ENCODE measurements at regions not wholly inside any gene's neighbourhood (a gene's known extent, or its start where the extent isn't known, plus 50 kb on each side); places are given as distances from the start of the nearest gene placed in this dataset.
"Not testable (repeated sequence)": the region's sequence is repeated elsewhere in the genome, so short reads cannot be mapped to it uniquely, and the experiment has no call there.

DNA sequence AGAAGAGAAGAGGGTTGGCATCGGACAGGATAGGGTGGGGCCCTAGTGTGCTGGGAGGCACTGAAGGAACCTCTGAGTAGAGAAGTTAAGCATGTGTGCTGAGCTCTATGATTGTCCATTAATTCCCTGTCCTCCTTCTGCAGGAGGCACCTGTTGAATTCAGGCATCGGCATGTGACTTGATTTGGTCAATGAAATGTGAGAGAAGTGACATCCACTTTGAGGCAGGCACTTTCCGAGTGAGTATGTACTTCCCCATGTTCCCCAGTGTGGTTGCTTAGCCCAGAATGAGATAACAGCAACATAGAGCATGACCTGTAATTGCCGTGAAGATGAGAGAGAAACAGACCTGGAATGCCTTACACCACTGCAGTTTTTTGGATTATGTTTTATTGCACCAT lies 224.8 kb downstream of the RPLP1 start:
- Histone ChIP-seq H3K27ac (no peak overlapping the region), H3K36me3 (no peaks in the 10 kb centered on the region), H3K9me3 (peaks cover 0 to 6% (median 2%) of the 10 kb centered on the region in 4 donors), H3K27me3 (peaks cover 0 to 13% of the 10 kb centered on the region in 2 donors), H3K4me1 (no peaks in the 10 kb centered on the region), H3K4me3 (no peak overlapping the region)
- TF ChIP-seq EP300 (IDR thresholded peaks at IDR 0.05): no peak
- no peak for TF ChIP-seq POLR2A (IDR thresholded peaks at IDR 0.05)
- TF ChIP-seq, protein P1, sequence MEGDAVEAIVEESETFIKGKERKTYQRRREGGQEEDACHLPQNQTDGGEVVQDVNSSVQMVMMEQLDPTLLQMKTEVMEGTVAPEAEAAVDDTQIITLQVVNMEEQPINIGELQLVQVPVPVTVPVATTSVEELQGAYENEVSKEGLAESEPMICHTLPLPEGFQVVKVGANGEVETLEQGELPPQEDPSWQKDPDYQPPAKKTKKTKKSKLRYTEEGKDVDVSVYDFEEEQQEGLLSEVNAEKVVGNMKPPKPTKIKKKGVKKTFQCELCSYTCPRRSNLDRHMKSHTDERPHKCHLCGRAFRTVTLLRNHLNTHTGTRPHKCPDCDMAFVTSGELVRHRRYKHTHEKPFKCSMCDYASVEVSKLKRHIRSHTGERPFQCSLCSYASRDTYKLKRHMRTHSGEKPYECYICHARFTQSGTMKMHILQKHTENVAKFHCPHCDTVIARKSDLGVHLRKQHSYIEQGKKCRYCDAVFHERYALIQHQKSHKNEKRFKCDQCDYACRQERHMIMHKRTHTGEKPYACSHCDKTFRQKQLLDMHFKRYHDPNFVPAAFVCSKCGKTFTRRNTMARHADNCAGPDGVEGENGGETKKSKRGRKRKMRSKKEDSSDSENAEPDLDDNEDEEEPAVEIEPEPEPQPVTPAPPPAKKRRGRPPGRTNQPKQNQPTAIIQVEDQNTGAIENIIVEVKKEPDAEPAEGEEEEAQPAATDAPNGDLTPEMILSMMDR (IDR thresholded peaks at IDR 0.05): no peak
- DNase-seq (ENCODE audit: low spot score in 2 of 2): no peak
- 64 to 69% methylated on average over 4 of the region's 4 CpGs for WGBS, 2 donors

- Histone ChIP-seq H3K36me3 (no peaks in the 10 kb centered on the region), H3K27me3 (peaks cover 0 to 12% of the 10 kb centered on the region in 2 donors), H3K9me3 (peaks cover 0 to 14% (median 2%) of the 10 kb centered on the region in 4 donors), H3K27ac (no peak overlapping the region), H3K4me1 (no peaks in the 10 kb centered on the region), H3K4me3 (no peak overlapping the region)
- DNase-seq (ENCODE audit: low spot score in 2 of 2): no peak
- TF ChIP-seq POLR2A (IDR thresholded peaks at IDR 0.05) (no peak), EP300 (IDR thresholded peaks at IDR 0.05) (no peak)
- TF ChIP-seq, protein P1 (IDR thresholded peaks at IDR 0.05): no peak
- WGBS, 2 donors: 82 to 86% methylated on average over 9 of the region's 9 CpGs
These were observed 227.1 kb downstream of the RPLP1 start for GRCh38 chr15:69679623-69680228.

DNA sequence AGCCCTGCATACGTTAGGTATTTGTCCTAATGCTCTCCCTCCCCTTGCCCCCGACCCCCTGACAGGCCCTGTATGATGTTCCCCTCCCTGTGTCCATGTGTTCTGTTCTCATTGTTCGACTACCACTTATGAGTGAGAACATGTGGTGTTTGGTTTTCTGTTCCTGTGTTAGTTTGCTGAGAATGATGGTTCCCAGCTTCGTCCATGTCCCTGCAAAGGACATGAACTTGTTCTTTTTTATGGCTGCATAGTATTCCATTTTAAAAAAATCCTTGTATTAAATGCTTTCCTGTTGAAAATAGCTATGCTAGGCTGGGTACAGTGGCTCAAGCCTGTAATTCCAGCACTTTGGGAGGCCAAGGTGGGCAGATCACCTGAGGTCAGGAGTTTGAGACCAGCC lies 232.2 kb downstream of the RPLP1 start:
- DNase-seq (ENCODE audit: low spot score in 2 of 2); H3K4me3 ChIP-seq; H3K4me1 ChIP-seq; H3K27ac ChIP-seq; H3K27me3 ChIP-seq; H3K36me3 ChIP-seq: not testable (repeated sequence)
- H3K9me3 ChIP-seq: peaks cover 0 to 30% (median 8%) of the 10 kb centered on the region in 4 donors
- 86% methylated on average over 4 of the region's 4 CpGs for WGBS, 2 donors

DNA sequence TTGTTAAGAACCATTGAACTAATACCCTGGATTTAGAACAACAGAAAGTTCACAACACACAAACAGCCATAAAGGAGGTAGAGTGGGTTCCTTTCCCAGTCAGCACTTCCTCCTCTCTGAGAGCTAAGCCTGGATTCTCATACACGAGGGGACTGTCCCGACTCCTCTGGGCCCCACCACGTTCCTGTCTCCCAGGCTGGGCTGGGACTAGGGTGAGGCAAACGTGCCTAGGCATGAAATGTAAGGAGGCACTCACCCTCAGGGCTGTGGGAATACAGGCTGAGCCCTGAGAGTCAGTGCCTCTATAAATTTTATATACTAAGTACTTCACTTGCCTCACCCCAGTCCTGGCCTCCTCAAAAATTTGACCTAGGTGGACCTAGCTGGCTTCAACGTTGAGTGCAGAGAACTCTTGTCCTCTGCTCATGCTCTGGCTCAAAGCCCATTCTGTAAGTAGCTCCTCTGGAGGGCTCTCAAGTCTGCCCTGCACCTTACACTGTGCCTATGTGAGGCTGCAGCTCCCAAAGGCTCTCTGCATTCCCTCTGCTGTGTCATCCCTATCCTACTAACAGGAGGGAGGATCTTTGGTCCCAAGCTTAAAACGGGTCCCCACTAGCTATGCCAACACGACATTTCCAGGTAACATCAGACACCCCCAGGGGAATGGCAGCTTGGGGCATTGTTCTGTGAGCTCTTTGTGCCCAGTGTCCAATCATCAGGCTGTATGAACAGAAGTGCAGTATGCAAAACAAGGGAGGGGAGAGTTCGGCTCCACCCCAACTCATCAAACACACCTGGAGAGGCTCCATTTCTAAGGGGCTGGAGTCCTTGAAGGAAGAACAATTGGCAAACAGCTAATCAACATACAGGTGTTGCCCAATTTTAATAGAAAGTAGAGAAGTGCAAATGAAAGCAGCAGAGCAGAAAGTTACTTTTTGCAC lies 233.2 kb downstream of the RPLP1 start:
- DNase-seq (ENCODE audit: low spot score in 2 of 2): no peak
- Histone ChIP-seq H3K27me3 (no peaks in the 10 kb centered on the region), H3K27ac (no peak overlapping the region), H3K4me3 (no peak overlapping the region), H3K4me1 (no peaks in the 10 kb centered on the region), H3K36me3 (no peaks in the 10 kb centered on the region), H3K9me3 (peaks cover 0 to 38% (median 9%) of the 10 kb centered on the region in 4 donors)
- TF ChIP-seq, protein P1 (IDR thresholded peaks at IDR 0.05): no peak
- TF ChIP-seq POLR2A (IDR thresholded peaks at IDR 0.05): no peak
- no peak for TF ChIP-seq EP300 (IDR thresholded peaks at IDR 0.05)
- 49 to 61% methylated on average over 8 of the region's 8 CpGs for WGBS, 2 donors

- no peak for TF ChIP-seq EP300 (IDR thresholded peaks at IDR 0.05)
- TF ChIP-seq, protein P1 (IDR thresholded peaks at IDR 0.05): no peak
- no peak for TF ChIP-seq POLR2A (IDR thresholded peaks at IDR 0.05)
- Histone ChIP-seq H3K9me3 (peaks cover 0 to 38% (median 9%) of the 10 kb centered on the region in 4 donors), H3K27ac (no peak overlapping the region), H3K27me3 (no peaks in the 10 kb centered on the region), H3K4me3 (no peak overlapping the region), H3K36me3 (no peaks in the 10 kb centered on the region), H3K4me1 (no peaks in the 10 kb centered on the region)
- no peak for DNase-seq (ENCODE audit: low spot score in 2 of 2)
- WGBS, 2 donors: 84 to 87% methylated on average over 7 of the region's 7 CpGs
These were observed 234.0 kb downstream of the RPLP1 start for GRCh38 chr15:69686626-69687025.

All from tibial nerve (tissue), 4 donors.